H1 (cell line): ENCODE measurements at regions not wholly inside any gene's neighbourhood (a gene's known extent, or its start where the extent isn't known, plus 50 kb on each side); places are given as distances from the start of the nearest gene placed in this dataset.

ENCODE experiments used
- CTCF ChIA-PET: fragments of 300-600 bp; sonication (Branson Sonifier 250); formaldehyde crosslinking; loops from one replicate; lab custom pipeline; 2021; ENCODE audit not compliant: partially characterized antibody; lab: Charles Lee
- POLR2A ChIA-PET: fragments of 300-600 bp; sonication (Branson Sonifier 250); formaldehyde crosslinking; loops from one replicate; lab custom pipeline; 2021; ENCODE audit warnings: inconsistent platforms; ENCODE audit not compliant: partially characterized antibody; lab: Charles Lee
- DNase-seq, 2 experiments: peaks; one replicate each; pipeline versions ENCODE4 v3.0.0 to v3.0.0-alpha.2; 2010 to 2022; ENCODE audit warnings: low spot score in 2 of 2, low read depth in 1 of 2, mixed read lengths in 1 of 2
- FAIRE-seq: peaks from 2 replicates; lab custom pipeline; 2011; peaks lifted over from hg19 to GRCh38; lab: Jason Lieb, UNC
- H2AFZ ChIP-seq: 2 replicates; pipeline ENCODE4 v1.8.1; 2012; ENCODE audit warnings: low read length, inconsistent platforms
- H2AK5ac ChIP-seq: 2 replicates; pipeline ENCODE4 v1.6.1; 2013; ENCODE audit warnings: low read depth, low read length
- H2BK120ac ChIP-seq: replicated peaks from 2 replicates; pipeline ENCODE3; 2013; ENCODE audit warnings: low read depth, low read length, inconsistent platforms
- H2BK12ac ChIP-seq: 2 replicates; pipeline ENCODE4 v1.6.1; 2013; ENCODE audit warnings: low read depth, low read length
- H2BK15ac ChIP-seq: 2 replicates; pipeline ENCODE4 v1.6.1; 2013; ENCODE audit warnings: low read length
- H2BK20ac ChIP-seq: 2 replicates; pipeline ENCODE4 v1.6.1; 2013; ENCODE audit warnings: low read length
- H2BK5ac ChIP-seq: 2 replicates; pipeline ENCODE4 v1.6.1; 2013; ENCODE audit warnings: low read depth, low read length
- H3K14ac ChIP-seq: 2 replicates; pipeline ENCODE4 v1.6.1; 2013; ENCODE audit warnings: inconsistent platforms; ENCODE audit not compliant: insufficient read length
- H3K18ac ChIP-seq: 2 replicates; pipeline ENCODE4 v1.6.1; 2013; ENCODE audit warnings: low read length; ENCODE audit errors: extremely low read depth
- H3K23ac ChIP-seq: 2 replicates; pipeline ENCODE4 v1.6.1; 2013; ENCODE audit warnings: inconsistent platforms; ENCODE audit not compliant: insufficient read length
- H3K23me2 ChIP-seq: 2 replicates; pipeline ENCODE4 v1.6.1; 2013; ENCODE audit warnings: low read depth, low read length
- H3K27ac ChIP-seq: 2 replicates; pipeline ENCODE4 v1.6.1; 2011; ENCODE audit warnings: low read depth, low read length, inconsistent platforms
- H3K27me3 ChIP-seq, 4 experiments: replicated peaks in 1 of 4; 1 replicate in 1 of 4; 2 replicates in 3 of 4; pipeline versions ENCODE4 v1.6.1 to v1.8.1; 2011 to 2013; ENCODE audit warnings: low read length in 3 of 4, mild to moderate bottlenecking in 3 of 4, inconsistent platforms in 2 of 4, mixed read lengths in 2 of 4, moderate library complexity in 1 of 4; ENCODE audit not compliant: control insufficient read depth in 3 of 4, insufficient read depth in 3 of 4; ENCODE audit errors: extremely low read depth in 1 of 4
- H3K36me3 ChIP-seq, 4 experiments: 2 replicates each; pipeline versions ENCODE4 v1.6.1 to v1.8.1; 2011 to 2013; ENCODE audit warnings: mild to moderate bottlenecking in 4 of 4, low read length in 3 of 4, moderate library complexity in 2 of 4, control low read depth in 1 of 4, inconsistent platforms in 1 of 4; ENCODE audit not compliant: insufficient read depth in 4 of 4, control insufficient read depth in 2 of 4
- H3K4ac ChIP-seq: replicated peaks from 2 replicates; pipeline ENCODE3; 2013; ENCODE audit warnings: low read length, low read depth, mixed read lengths, inconsistent platforms; ENCODE audit not compliant: insufficient read length
- H3K4me1 ChIP-seq, 4 experiments: replicated peaks in 1 of 4; 1 replicate in 1 of 4; 2 replicates in 3 of 4; pipeline versions ENCODE4 v1.6.1 to v1.8.1; 2011 to 2013; ENCODE audit warnings: low read length in 3 of 4, inconsistent platforms in 2 of 4, mixed read lengths in 1 of 4; ENCODE audit not compliant: insufficient read depth in 4 of 4, control insufficient read depth in 3 of 4
- H3K4me2 ChIP-seq, 2 experiments: 2 replicates each; pipeline versions ENCODE4 v1.6.1 to v1.8.1; 2011 to 2013; ENCODE audit warnings: low read depth in 2 of 2, low read length in 2 of 2, control low read depth in 1 of 2, inconsistent platforms in 1 of 2, mild to moderate bottlenecking in 1 of 2; ENCODE audit not compliant: insufficient read depth in 1 of 2
- H3K4me3 ChIP-seq, 4 experiments: fragments of 200-600, 300-600 bp in 1 of 4; sonication (generic), shearing (Covaris generic), sonication (Bioruptor Twin) in 1 of 4; 2 replicates each; pipeline versions ENCODE4 v1.5.1 to v1.8.1; 2011 to 2016; ENCODE audit warnings: low read length in 4 of 4, low read depth in 3 of 4, control low read depth in 2 of 4, inconsistent platforms in 2 of 4, mild to moderate bottlenecking in 2 of 4, mixed read lengths in 1 of 4, moderate library complexity in 1 of 4; ENCODE audit not compliant: insufficient read depth in 2 of 4; ENCODE audit errors: extremely low read depth in 1 of 4
- H3K56ac ChIP-seq: replicated peaks from 2 replicates; pipeline ENCODE3; 2013; ENCODE audit warnings: low read depth, mild to moderate bottlenecking, mixed read lengths, low read length, inconsistent platforms; ENCODE audit not compliant: insufficient read length
- H3K79me1 ChIP-seq: 2 replicates; pipeline ENCODE4 v1.6.1; 2013; ENCODE audit warnings: low read depth, low read length, control low read depth
- H3K79me2 ChIP-seq, 2 experiments: 2 replicates each; pipeline versions ENCODE4 v1.6.1 to v1.8.1; 2012 to 2013; ENCODE audit warnings: low read length in 2 of 2, mild to moderate bottlenecking in 2 of 2, inconsistent platforms in 1 of 2; ENCODE audit not compliant: insufficient read depth in 2 of 2, control insufficient read depth in 1 of 2
- H3K9ac ChIP-seq, 4 experiments: replicated peaks in 1 of 4; 1 replicate in 1 of 4; 2 replicates in 3 of 4; pipeline versions ENCODE4 v1.6.1 to v1.8.1; 2011 to 2013; ENCODE audit warnings: low read depth in 3 of 4, low read length in 3 of 4, control low read depth in 2 of 4, mild to moderate bottlenecking in 2 of 4, moderate library complexity in 2 of 4, inconsistent platforms in 1 of 4; ENCODE audit errors: extremely low read depth in 1 of 4
- H3K9me3 ChIP-seq, 2 experiments: 2 replicates each; pipeline versions ENCODE4 v1.6.1 to v1.8.1; 2012 to 2013; ENCODE audit warnings: mild to moderate bottlenecking in 2 of 2, moderate library complexity in 2 of 2, control low read depth in 1 of 2, inconsistent platforms in 1 of 2, low read depth in 1 of 2, low read length in 1 of 2, mixed read lengths in 1 of 2; ENCODE audit not compliant: insufficient read depth in 2 of 2
- H4K20me1 ChIP-seq, 2 experiments: replicated peaks in 1 of 2; 2 replicates each; pipeline versions ENCODE3 to v1.8.1; 2011 to 2013; ENCODE audit warnings: inconsistent platforms in 2 of 2, low read length in 2 of 2, mild to moderate bottlenecking in 1 of 2; ENCODE audit not compliant: insufficient read depth in 2 of 2, control insufficient read depth in 1 of 2
- H4K5ac ChIP-seq: 2 replicates; pipeline ENCODE4 v1.6.1; 2013; ENCODE audit warnings: low read length, low read depth, mixed read lengths, inconsistent platforms; ENCODE audit not compliant: insufficient read length
- H4K8ac ChIP-seq: 2 replicates; pipeline ENCODE4 v1.8.0; 2013; ENCODE audit warnings: mild to moderate bottlenecking, moderate library complexity, low read length, inconsistent platforms; ENCODE audit not compliant: insufficient read depth; ENCODE audit errors: extremely low read depth
- H4K91ac ChIP-seq: replicated peaks from 2 replicates; pipeline ENCODE3; 2013; ENCODE audit warnings: low read length, mixed read lengths, inconsistent platforms; ENCODE audit not compliant: insufficient read length
- CHD1 ChIP-seq: IDR thresholded peaks from 2 replicates; pipeline ENCODE4 v1.6.1; 2012; ENCODE audit warnings: low read depth, low read length, improper control_type of control experiment
- EGR1 ChIP-seq: IDR thresholded peaks from 2 replicates; pipeline ENCODE4 v1.6.1; 2011; ENCODE audit warnings: low read depth, low read length, borderline replicate concordance
- EP300 ChIP-seq, 2 experiments: IDR thresholded peaks; 1 replicate in 1 of 2; 2 replicates in 1 of 2; pipeline ENCODE4 v1.6.1; 2011 to 2012; ENCODE audit warnings: low read depth in 2 of 2, low read length in 2 of 2, mild to moderate bottlenecking in 2 of 2, borderline replicate concordance in 1 of 2, inconsistent platforms in 1 of 2, moderate library complexity in 1 of 2
- HDAC2 ChIP-seq, 2 experiments: fragments of 300-600 bp in 1 of 2; sonication (generic) in 1 of 2; IDR thresholded peaks; 2 replicates each; pipeline ENCODE4 v1.6.1; 2011 to 2012; ENCODE audit warnings: low read depth in 2 of 2, low read length in 2 of 2, mild to moderate bottlenecking in 2 of 2, moderate library complexity in 2 of 2, borderline replicate concordance in 1 of 2, inconsistent platforms in 1 of 2
- HDAC6 ChIP-seq: IDR thresholded peaks from one replicate; pipeline ENCODE4 v1.7.1; 2012; ENCODE audit warnings: low read depth, mild to moderate bottlenecking, inconsistent platforms, low read length, moderate library complexity
- JUND ChIP-seq: IDR thresholded peaks from 2 replicates; pipeline ENCODE4 v1.6.1; 2011; ENCODE audit warnings: mild to moderate bottlenecking, improper control_type of control experiment, low read length
- KDM4A ChIP-seq: IDR thresholded peaks from one replicate; pipeline ENCODE4 v1.7.1; 2012; ENCODE audit warnings: low read depth, mild to moderate bottlenecking, moderate library complexity, low read length, inconsistent platforms; ENCODE audit not compliant: severe bottlenecking
- KDM5A ChIP-seq: fragments of 200-600 bp; IDR thresholded peaks from 2 replicates; pipeline ENCODE4 v1.7.1; 2012; ENCODE audit warnings: mild to moderate bottlenecking, low read length, inconsistent platforms, mixed read lengths
- NRF1 ChIP-seq: IDR thresholded peaks from 2 replicates; pipeline ENCODE4 v1.6.1; 2011; ENCODE audit warnings: mild to moderate bottlenecking, low read depth, low read length, improper control_type of control experiment
- POLR2A ChIP-seq, 2 experiments: IDR thresholded peaks; 1 replicate in 1 of 2; 2 replicates in 1 of 2; pipeline ENCODE4 v1.6.1; 2011; ENCODE audit warnings: low read depth in 2 of 2, low read length in 2 of 2, mild to moderate bottlenecking in 2 of 2; ENCODE audit errors: control extremely low read depth in 1 of 2
- SIX5 ChIP-seq: IDR thresholded peaks from 2 replicates; pipeline ENCODE4 v1.6.1; 2011; ENCODE audit warnings: mild to moderate bottlenecking, low read depth, low read length
- SP1 ChIP-seq: IDR thresholded peaks from 2 replicates; pipeline ENCODE4 v1.6.1; 2011; ENCODE audit warnings: low read depth, low read length
- TEAD4 ChIP-seq: IDR thresholded peaks from 2 replicates; pipeline ENCODE4 v1.6.1; 2012; ENCODE audit warnings: low read depth, low read length, inconsistent platforms, mixed read lengths
- USF2 ChIP-seq: IDR thresholded peaks from 2 replicates; pipeline ENCODE4 v1.6.1; 2011; ENCODE audit warnings: low read length, improper control_type of control experiment
- YY1 ChIP-seq: IDR thresholded peaks from 2 replicates; pipeline ENCODE4 v1.6.1; 2011; ENCODE audit warnings: low read depth, mild to moderate bottlenecking, low read length
- ZNF274 ChIP-seq: IDR thresholded peaks from 2 replicates; pipeline ENCODE4 v1.7.0; 2012; ENCODE audit warnings: low read length, borderline replicate concordance; ENCODE audit errors: extremely low read depth

GRCh38 chr7:131149429-131149773 is 178.3 kb upstream of the MKLN1 start:
- H2BK20ac ChIP-seq: no peak overlapping the region
- H3K23ac ChIP-seq: no peak overlapping the region
- H3K4me3 ChIP-seq: no peak overlapping the region
- H3K23me2 ChIP-seq: no peaks in the 10 kb centered on the region; the same call in 1 of the 2 replicates
- no peak for DNase-seq
- no peak overlapping the region for H4K8ac ChIP-seq
- no peak overlapping the region for H2BK12ac ChIP-seq
- H4K91ac ChIP-seq: no peak overlapping the region
- no peak overlapping the region for H4K5ac ChIP-seq
- no peak overlapping the region for H2BK120ac ChIP-seq
- no peaks in the 10 kb centered on the region for H3K9me3 ChIP-seq
- no peaks in the 10 kb centered on the region for H3K79me2 ChIP-seq
- FAIRE-seq: no peak
- no peak overlapping the region for H3K56ac ChIP-seq
- no peaks in the 10 kb centered on the region for H3K79me1 ChIP-seq
- no peak overlapping the region for H2AK5ac ChIP-seq
- no peak overlapping the region for H3K9ac ChIP-seq
- POLR2A ChIA-PET: no interaction called here
- no peaks in the 10 kb centered on the region for H3K27me3 ChIP-seq
- no peak overlapping the region for H2AFZ ChIP-seq
- H3K18ac ChIP-seq: no peak overlapping the region
- no peak overlapping the region for H3K4me2 ChIP-seq
- H4K20me1 ChIP-seq: no peaks in the 10 kb centered on the region
- no peaks in the 10 kb centered on the region for H3K36me3 ChIP-seq
- CTCF ChIA-PET: interaction anchor here (1.6 kb wide), 1 partner anchor 153 kb away, joined by 4 read pairs; no protein-coding TSS in a partner anchor
- H3K14ac ChIP-seq: no peak overlapping the region
- no peak overlapping the region for H2BK15ac ChIP-seq
- no peak overlapping the region for H3K27ac ChIP-seq
- no peaks in the 10 kb centered on the region for H3K4me1 ChIP-seq
- H3K4ac ChIP-seq: no peak overlapping the region
- H2BK5ac ChIP-seq: no peak overlapping the region
- no peak for TF ChIP-seq NRF1
- TF ChIP-seq YY1: no peak
- no peak for TF ChIP-seq POLR2A (IDR thresholded peaks at IDR 0.05; ENCODE audit: control extremely low read depth in 1 of 2, low read depth in 2 of 2, low read length in 2 of 2)
- no peak for TF ChIP-seq CHD1
- no peak for TF ChIP-seq SIX5
- no peak for TF ChIP-seq JUND
- TF ChIP-seq EP300 (IDR thresholded peaks at IDR 0.05; ENCODE audit: borderline replicate concordance in 1 of 2, low read depth in 2 of 2, low read length in 2 of 2): no peak
- TF ChIP-seq KDM4A: no peak
- TF ChIP-seq HDAC6: no peak
- no peak for TF ChIP-seq USF2
- TF ChIP-seq TEAD4: no peak
- no peak for TF ChIP-seq ZNF274
- TF ChIP-seq HDAC2 (IDR thresholded peaks at IDR 0.05; ENCODE audit: borderline replicate concordance in 1 of 2, low read depth in 2 of 2, low read length in 2 of 2): no peak
- no peak for TF ChIP-seq EGR1
- TF ChIP-seq SP1: no peak
- no peak for TF ChIP-seq KDM5A
